A172 (cell line): ENCODE measurements at regions not wholly inside any gene's neighbourhood (a gene's known extent, or its start where the extent isn't known, plus 50 kb on each side); places are given as distances from the start of the nearest gene placed in this dataset.
"Not testable (repeated sequence)": the region's sequence is repeated elsewhere in the genome, so short reads cannot be mapped to it uniquely, and the experiment has no call there.

Source experiments
- DNase-seq: peaks from one replicate; pipeline ENCODE4 v3.0.0-alpha.2; 2015; ENCODE audit warnings: low spot score

DNA sequence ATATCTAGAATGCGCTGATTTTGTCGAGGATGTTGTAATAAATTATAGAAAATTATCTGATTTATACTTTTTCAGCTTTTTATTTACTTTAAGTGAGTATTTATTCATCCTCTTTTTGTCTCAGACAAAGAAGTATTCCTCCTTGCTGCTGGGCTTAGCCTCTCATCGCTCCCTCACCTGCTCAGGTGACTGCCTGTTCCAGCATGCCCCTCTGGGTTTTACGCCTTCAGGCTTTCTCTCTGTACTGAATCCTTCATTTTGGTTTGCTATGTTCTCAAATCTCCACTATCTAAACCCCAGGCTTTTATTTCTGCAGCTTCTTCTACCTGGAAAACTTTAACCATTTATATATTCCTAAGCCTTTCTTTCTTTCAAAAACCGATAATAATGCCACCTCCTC, 1650.9 kb upstream of the SEL1L start:
- DNase-seq = no peak

GRCh38 chr14:83188311-83188710, 1654.7 kb upstream of the SEL1L start:
- not testable (repeated sequence) for DNase-seq

GRCh38 chr14:83196236-83196635, 1662.6 kb upstream of the SEL1L start:
- DNase-seq = no peak

- DNase-seq = no peak
Observed at GRCh38 chr14:83197271-83197670, 1663.6 kb upstream of the SEL1L start.

DNA sequence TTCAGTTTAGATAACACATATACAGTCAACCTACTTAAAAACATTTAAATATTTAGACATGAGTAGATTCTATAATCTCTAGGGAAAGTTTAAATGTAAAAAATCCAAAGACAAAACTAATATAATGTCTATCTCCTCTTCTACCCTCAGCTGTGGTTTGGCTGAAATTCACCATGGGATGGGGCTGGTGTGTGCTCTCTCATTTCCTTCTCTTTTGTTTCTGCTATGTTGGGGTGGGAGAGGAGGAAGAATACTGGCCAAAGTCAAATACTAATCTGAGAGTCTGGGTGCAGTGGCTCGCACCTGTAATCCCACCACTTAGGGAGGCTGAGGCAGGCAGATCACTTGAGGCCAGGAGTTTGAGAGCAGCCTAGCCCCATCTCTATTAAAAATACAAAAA, 1673.9 kb upstream of the SEL1L start:
- no peak for DNase-seq

- peak; percentile 14 for DNase-seq
Observed at GRCh38 chr14:83208341-83208740, 1674.7 kb upstream of the SEL1L start.

- peak; percentile 13 for DNase-seq
Observed at GRCh38 chr14:83217492-83217891, 1683.8 kb upstream of the SEL1L start.

DNA sequence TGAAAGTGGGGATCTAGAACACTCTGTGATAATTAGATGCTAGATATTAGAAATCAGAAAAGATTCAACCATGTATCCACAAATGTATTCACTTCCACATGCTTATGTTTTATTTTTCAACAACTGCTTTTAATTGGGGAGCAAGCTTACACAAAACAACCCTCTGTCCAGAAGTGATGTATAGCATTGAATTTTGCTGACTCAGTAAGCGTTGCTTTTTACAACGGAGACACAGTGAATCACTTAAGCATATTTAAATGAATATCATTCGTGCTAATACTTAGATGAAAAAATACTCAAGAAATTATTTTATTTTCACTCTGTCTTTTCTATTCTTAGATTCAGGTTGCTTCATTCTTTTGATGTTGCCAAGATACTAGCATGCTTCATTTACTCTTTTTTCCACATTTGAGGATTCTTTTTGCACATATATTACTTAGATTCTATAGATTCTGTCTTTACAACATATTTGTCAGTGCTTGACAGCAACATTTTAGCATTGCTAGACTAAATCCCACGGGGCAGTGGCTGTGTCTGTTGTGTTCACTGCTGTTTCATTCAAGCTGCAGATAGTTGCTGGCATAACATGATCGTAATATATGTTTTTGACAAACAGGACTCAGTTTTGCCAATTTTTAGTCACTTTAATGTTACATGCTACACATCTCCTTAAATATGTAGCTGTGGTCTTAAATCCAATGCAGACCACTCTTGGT, 1714.4 kb upstream of the SEL1L start:
- no peak for DNase-seq

DNA sequence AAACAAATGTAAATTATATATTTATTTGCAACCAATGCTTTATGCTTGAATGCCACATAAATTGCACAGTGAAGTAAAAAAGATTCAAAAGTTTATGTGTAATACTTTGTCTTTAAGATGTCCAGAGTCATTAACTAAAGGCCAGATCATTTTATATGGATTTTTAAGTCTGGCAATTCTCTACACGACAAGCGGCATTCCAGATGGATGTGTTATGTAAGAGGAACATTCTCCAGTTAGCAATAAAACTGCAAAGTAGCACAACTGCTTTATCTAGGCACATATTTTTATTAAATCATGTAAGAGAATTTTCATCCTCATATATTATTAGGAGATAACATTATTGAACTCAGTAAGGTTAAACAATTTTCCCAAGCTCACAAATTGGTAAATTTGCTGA, 1717.7 kb upstream of the SEL1L start:
- no peak for DNase-seq

DNA sequence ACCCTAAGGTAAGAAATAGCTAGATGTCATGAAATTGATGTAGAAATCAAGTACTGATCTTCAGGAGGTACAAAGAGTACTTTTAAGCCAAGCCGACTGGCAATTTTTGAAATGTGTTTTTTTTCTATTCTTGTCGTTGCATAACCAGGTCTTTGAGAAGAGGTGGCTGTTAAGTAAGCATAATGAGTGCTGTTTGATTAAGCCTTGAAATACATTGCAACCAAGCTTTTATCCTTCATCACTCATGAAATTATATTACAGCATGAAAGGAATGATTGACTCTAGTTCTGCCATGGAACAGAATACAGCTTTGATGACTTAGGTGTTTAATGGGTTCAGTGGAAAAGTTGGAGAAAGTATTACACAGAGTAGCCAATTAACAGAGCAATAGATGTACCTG, 1720.2 kb upstream of the SEL1L start:
- DNase-seq = no peak

DNA sequence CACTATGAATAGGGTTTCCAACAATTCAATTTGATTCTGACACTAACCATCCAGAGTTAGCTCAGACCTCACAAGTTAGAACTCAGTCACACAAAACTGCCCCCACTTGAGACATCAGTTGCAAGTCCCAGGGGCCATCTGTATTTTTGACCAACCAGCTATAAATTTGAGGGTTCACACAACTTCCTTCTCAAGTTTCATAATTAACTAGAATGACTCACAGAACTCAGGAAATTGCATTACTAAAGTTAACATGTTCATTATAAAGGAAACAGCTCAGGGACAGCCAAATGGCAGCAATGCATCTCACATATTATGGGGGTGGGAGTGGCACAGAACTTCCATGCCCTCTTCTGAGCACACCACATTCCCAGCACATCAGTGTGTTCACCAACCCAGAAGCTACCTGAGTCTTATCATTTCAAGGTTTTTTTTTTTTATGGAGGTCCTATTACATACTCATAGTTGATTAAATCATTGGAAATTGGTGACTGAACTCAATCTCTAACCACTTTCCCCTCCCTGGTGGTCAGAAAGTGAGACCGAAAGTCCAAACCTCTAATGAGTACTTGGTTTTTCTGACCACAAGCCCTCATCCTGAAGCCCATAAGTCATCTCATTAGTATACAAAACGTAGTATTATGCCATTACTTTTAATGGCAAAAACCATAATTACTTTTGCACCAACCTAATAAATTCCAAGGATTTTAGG, 1721.5 kb upstream of the SEL1L start:
- DNase-seq = no peak

- DNase-seq = no peak
Observed at GRCh38 chr14:83255727-83256090, 1722.1 kb upstream of the SEL1L start.

DNA sequence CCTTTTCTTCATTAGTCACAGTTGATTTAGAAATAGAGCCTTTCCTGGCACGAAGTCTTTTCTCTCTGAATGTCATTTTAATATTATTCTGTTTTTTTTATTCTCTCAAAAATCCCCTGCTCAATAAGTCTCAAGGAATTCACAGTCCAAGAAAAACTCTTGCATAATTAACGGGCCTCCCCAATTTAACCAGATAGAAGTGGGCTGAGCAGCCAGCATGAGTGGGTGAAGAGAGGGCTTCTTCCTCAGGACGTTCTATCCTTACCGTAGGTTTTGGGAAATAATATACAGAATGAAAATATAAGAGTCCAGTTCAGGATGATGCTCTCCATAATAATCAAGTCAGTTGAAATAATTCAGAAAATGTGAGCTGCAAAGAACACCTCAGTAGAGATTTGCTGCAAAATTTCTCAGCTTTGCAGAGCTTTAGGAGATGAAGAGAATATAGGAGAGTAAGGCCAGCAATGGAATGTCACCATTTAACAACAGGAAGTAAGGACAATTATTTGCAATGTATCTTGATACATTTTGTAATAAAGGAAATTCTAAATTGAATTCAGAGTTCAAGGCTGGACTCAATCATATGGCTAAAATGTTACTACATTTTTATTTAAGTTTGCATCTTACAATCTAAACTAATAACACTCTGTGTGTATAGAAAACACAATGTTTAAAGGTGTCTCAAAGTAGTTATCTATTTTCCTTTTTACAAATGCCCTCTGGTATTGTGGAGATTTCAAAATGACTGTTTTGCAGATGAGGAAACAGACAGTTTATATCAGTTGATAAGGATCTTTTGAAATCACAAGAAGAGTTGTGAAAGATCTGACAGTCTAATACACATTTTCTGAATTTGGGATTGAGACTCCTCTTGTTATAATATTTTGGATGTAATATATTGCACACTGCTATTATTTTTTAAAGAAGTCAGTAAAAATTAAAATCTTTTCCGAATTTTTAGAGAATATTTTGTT, 1724.1 kb upstream of the SEL1L start:
- no peak for DNase-seq

DNA sequence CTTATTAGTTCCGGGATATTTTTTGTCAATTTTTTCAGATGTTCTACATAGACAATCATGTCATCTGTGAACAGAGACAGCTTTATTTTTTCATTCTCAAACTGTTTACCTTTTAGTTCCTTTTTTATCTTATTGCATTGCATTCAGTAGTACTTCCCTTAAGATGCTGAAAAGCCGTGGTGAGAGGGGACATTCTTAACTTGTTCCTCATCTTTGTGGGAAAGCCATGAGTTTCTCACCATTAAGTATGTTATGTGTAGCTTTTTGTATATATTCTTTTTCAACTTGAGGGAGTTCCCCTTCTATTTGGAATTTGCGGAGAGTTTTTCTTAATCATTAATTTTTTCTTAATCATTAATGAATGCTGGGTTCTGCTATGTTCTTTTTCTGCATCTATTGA, 1727.1 kb upstream of the SEL1L start:
- DNase-seq = no peak

GRCh38 chr14:83269583-83269982, 1735.9 kb upstream of the SEL1L start:
- no peak for DNase-seq

DNA sequence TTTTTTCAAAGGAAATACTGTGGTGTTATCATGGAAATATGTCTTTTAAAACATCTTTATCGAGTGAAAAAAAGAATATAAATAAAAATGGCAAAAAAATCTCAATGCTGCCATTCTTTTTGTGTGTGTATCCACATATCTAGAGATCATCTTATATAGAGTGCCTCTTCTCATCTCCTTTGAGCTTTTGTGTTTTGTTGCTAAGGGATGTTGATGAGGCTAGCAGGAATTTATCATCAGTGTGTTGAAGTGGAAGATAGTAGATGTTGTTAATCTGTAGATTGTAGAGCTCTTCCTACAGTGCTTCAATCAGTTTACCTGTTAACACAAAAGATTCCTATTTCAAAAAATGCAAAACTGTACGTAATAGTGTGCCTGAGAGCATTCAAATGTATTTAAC, 1738.0 kb upstream of the SEL1L start:
- DNase-seq = no peak

GRCh38 chr14:83280719-83281118, 1747.1 kb upstream of the SEL1L start:
- DNase-seq = no peak

DNA sequence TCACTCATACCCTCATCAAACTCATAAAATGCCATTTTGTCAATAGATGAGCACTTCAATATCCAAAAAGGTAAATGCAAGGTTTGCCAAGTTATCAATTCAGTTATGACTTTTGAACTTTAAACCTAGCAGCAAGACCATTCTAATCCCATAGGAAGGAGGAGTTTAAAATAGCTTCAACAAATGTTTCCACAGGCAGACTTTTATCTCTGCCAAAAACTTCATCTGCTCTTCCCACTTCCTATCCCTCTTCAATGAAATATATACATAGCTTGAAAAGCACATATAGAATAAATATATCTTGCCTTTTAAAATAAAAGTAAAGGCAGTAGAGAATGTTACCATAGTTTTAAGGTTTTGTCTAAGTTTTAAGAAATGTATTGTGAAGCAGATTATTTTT, 1749.1 kb upstream of the SEL1L start:
- DNase-seq = no peak

GRCh38 chr14:83287300-83287699, 1753.6 kb upstream of the SEL1L start:
- no peak for DNase-seq

- no peak for DNase-seq
Observed at GRCh38 chr14:83289390-83289789, 1755.7 kb upstream of the SEL1L start.

DNA sequence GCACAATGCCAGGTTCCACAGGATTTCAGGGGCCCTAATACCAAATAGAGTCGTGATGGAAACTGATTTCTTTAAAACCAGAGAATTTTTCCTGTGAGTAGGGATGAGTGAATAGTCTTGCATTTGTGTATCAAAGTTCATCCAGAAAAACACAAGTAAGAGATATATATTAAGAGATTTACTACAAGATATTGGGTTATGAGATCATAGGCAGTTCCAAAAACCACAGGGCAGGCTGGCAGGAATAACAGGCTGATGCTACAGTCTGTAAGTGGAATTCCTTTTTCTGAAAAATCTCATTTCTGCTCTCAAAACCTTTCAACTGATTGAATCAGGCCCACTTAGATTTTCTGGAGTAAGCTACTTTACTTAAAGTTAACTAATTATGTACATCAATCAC, 1756.2 kb upstream of the SEL1L start:
- no peak for DNase-seq

DNA sequence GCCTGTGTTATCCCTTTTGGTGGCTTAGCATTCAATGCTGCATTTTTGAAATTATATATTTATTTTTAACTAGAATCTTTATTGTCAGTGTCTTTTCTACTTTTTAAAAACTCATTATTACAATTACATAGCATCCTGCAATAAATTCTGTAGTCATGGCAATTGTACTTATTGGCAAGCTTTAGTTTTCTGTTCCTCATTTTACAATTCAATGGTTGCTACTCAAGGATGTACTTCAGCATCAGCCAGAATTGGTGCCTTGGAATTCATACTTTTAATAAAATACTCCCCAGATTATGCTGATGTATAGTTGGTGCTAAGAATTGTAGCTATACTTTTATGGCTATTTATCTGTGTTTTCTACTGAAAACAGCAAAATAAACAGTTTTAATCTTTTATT, 1756.8 kb upstream of the SEL1L start:
- DNase-seq = no peak

DNA sequence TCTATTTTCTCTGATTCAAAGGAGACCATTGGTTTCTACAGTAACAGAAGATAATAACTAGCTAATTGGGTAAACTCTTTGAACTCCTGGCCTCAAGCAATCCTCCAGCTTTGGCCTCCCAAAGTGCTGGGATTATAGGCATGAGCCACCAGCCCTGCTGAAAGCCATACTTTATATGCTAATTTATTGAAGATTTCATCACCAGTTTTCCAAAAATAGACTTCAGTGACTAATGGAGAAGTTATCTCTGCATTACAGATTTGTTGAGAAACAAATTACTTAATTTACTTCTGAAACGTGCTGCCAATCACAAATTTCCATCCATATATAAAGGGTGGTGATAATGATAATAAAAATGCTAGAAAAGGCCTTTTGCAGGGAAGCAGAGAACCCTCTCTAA, 1758.1 kb upstream of the SEL1L start:
- DNase-seq = no peak
